Upper lobe of left lung (tissue), 4 donors: ENCODE measurements at regions not wholly inside any gene's neighbourhood (a gene's known extent, or its start where the extent isn't known, plus 50 kb on each side); places are given as distances from the start of the nearest gene placed in this dataset.

Experiments
- EP300 ChIP-seq, 4 donors: sonication (generic); formaldehyde crosslinking; IDR thresholded peaks; one replicate each; pipeline ENCODE4 v1.5.1; 2017; ENCODE audit warnings: antibody characterized with exemption in 4 of 4, control low read depth in 2 of 4
- POLR2A ChIP-seq, 4 donors: fragments of 450-650 bp; IDR thresholded peaks; one replicate each; pipeline ENCODE4 v1.5.1; 2016 to 2017; ENCODE audit warnings: antibody characterized with exemption in 4 of 4, mild to moderate bottlenecking in 2 of 4
- TF ChIP-seq, protein P1 (sequence below), 6 experiments: fragments of 450-650 bp in 4 of 6; fragments of 200-600 bp in 2 of 6; sonication (generic) in 2 of 6; IDR thresholded peaks; one replicate each; pipeline ENCODE4 v1.5.1; 2016 to 2019; ENCODE audit warnings: antibody characterized with exemption in 6 of 6

DNA sequence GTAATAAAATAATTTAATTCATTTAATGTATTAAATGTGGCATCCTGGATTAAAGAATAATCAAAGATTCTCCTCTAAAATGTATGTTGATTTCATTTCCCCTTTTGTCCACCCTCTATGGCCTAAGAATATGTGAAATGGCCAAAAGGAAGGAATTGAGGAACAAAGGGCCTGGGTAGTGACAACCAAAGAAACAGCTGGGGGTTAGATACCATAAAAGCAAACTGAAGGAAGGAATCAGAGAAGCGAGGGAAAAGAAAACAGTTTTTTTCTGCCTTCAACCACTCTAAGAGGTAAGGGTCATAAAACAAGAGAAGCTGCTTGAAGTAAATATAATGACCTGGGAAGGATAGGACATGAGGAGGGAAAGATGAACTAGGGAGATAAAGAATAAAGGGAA, 139.3 kb downstream of the FAM76B start:
- TF ChIP-seq, protein P1, sequence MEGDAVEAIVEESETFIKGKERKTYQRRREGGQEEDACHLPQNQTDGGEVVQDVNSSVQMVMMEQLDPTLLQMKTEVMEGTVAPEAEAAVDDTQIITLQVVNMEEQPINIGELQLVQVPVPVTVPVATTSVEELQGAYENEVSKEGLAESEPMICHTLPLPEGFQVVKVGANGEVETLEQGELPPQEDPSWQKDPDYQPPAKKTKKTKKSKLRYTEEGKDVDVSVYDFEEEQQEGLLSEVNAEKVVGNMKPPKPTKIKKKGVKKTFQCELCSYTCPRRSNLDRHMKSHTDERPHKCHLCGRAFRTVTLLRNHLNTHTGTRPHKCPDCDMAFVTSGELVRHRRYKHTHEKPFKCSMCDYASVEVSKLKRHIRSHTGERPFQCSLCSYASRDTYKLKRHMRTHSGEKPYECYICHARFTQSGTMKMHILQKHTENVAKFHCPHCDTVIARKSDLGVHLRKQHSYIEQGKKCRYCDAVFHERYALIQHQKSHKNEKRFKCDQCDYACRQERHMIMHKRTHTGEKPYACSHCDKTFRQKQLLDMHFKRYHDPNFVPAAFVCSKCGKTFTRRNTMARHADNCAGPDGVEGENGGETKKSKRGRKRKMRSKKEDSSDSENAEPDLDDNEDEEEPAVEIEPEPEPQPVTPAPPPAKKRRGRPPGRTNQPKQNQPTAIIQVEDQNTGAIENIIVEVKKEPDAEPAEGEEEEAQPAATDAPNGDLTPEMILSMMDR (IDR thresholded peaks at IDR 0.05) = no peak
- TF ChIP-seq EP300 (IDR thresholded peaks at IDR 0.05) = no peak
- no peak for TF ChIP-seq POLR2A (IDR thresholded peaks at IDR 0.05)
